Nephron progenitor cell (in vitro differentiated cells): ENCODE measurements at regions not wholly inside any gene's neighbourhood (a gene's known extent, or its start where the extent isn't known, plus 50 kb on each side); places are given as distances from the start of the nearest gene placed in this dataset.

Source experiments
- DNase-seq: peaks from one replicate; pipeline ENCODE4 v3.0.0; 2021
- H3K27ac Mint-ChIP-seq: 2 replicates; pipeline ENCODE4 v1.8.0; 2021; ENCODE audit warnings: mild to moderate bottlenecking, moderate library complexity, mixed read lengths
- H3K27me3 Mint-ChIP-seq: 2 replicates; pipeline ENCODE4 v1.8.0; 2021; ENCODE audit warnings: mild to moderate bottlenecking, low read depth, mixed read lengths; ENCODE audit not compliant: poor library complexity
- H3K36me3 Mint-ChIP-seq: 2 replicates; pipeline ENCODE4 v1.8.0; 2021; ENCODE audit warnings: low read depth, mixed read lengths
- H3K4me1 Mint-ChIP-seq: 2 replicates; pipeline ENCODE4 v1.8.0; 2021; ENCODE audit warnings: mixed read lengths
- H3K4me3 Mint-ChIP-seq: 2 replicates; pipeline ENCODE4 v1.8.0; 2021; ENCODE audit warnings: mild to moderate bottlenecking, moderate library complexity, mixed read lengths
- H3K9me3 Mint-ChIP-seq: 2 replicates; pipeline ENCODE4 v1.8.0; 2021; ENCODE audit warnings: mild to moderate bottlenecking, moderate library complexity, mixed read lengths
- CTCF ChIP-seq: fragments of 200-600 bp; sonication (generic); IDR thresholded peaks from 2 replicates; pipeline ENCODE4 v1.5.0; 2021; ENCODE audit warnings: antibody characterized with exemption

GRCh38 chr2:58917596-58917995, 676.5 kb upstream of the FANCL start:
- Mint-ChIP-seq H3K27me3 (no peaks in the 10 kb centered on the region), H3K27ac (no peak overlapping the region), H3K9me3 (no peaks in the 10 kb centered on the region), H3K4me3 (no peak overlapping the region), H3K4me1 (peaks cover 8% of the 10 kb centered on the region), H3K36me3 (no peaks in the 10 kb centered on the region)
- DNase-seq = no peak
- no peak for TF ChIP-seq CTCF

GRCh38 chr2:58916063-58916462, 674.9 kb upstream of the FANCL start:
- no peaks in the 10 kb centered on the region for H3K36me3 Mint-ChIP-seq
- no peak for TF ChIP-seq CTCF
- DNase-seq = no peak
- H3K27me3 Mint-ChIP-seq = no peaks in the 10 kb centered on the region
- H3K9me3 Mint-ChIP-seq = no peaks in the 10 kb centered on the region
- H3K27ac Mint-ChIP-seq = no peak overlapping the region
- peaks cover 8% of the 10 kb centered on the region for H3K4me1 Mint-ChIP-seq
- no peak overlapping the region for H3K4me3 Mint-ChIP-seq

- Mint-ChIP-seq H3K4me3 (no peak overlapping the region), H3K9me3 (no peaks in the 10 kb centered on the region), H3K27me3 (no peaks in the 10 kb centered on the region), H3K27ac (no peak overlapping the region), H3K4me1 (peaks cover 8% of the 10 kb centered on the region), H3K36me3 (no peaks in the 10 kb centered on the region)
- no peak for TF ChIP-seq CTCF
- no peak for DNase-seq
Measured at GRCh38 chr2:58914733-58915505, 673.8 kb upstream of the FANCL start.

- peaks cover 3% of the 10 kb centered on the region for H3K27me3 Mint-ChIP-seq
- H3K36me3 Mint-ChIP-seq = no peaks in the 10 kb centered on the region
- no peaks in the 10 kb centered on the region for H3K9me3 Mint-ChIP-seq
- peaks cover 8% of the 10 kb centered on the region for H3K4me1 Mint-ChIP-seq
- no peak overlapping the region for H3K27ac Mint-ChIP-seq
- H3K4me3 Mint-ChIP-seq = no peak overlapping the region
- DNase-seq = no peak
- TF ChIP-seq CTCF = no peak
Measured at GRCh38 chr2:58913082-58913726, 672.1 kb upstream of the FANCL start.

- Mint-ChIP-seq H3K36me3 (no peaks in the 10 kb centered on the region), H3K4me3 (no peak overlapping the region), H3K27me3 (peaks cover 3% of the 10 kb centered on the region), H3K27ac (no peak overlapping the region), H3K4me1 (peaks cover 8% of the 10 kb centered on the region), H3K9me3 (no peaks in the 10 kb centered on the region)
- DNase-seq = no peak
- no peak for TF ChIP-seq CTCF
Measured at GRCh38 chr2:58911877-58912276, 670.8 kb upstream of the FANCL start.
